ENCODE measurements at regions not wholly inside any gene's neighbourhood (a gene's known extent, or its start where the extent isn't known, plus 50 kb on each side); places are given as distances from the start of the nearest gene placed in this dataset.

DNA sequence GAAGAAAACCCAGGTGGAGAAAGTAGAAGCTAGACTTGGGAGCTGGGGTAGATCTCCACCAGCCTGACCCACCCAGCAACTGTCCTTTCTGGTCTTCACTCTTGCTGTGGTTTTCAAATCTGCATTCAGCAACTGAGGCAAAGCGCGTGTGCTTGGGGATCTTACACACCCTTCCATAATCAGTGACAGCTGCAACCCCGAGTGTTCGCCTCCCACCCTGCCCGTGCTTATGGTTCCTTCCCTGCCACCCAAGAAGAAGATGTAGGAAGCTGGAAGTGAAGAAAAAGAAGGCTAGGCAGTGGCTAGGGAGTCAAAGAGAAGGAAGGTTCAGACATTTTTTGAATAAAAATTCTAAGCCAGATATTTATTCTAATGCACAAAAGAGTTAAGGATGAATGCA is 162.6 kb upstream of the CCND2 start:
- H3K4me1 ChIP-seq, result no peaks in the 10 kb centered on the region
- DNase-seq (ENCODE audit: low read depth in 1 of 2, low spot score in 1 of 2) (no peak), FAIRE-seq (no peak), ATAC-seq (no peak)
- ChIA-PET CTCF (interaction anchor here (0.7 to 0.9 kb wide), 2 partner anchors 15 to 21 kb away, joined by 3 read pairs; no protein-coding TSS in a partner anchor), POLR2A (no interaction called here)
- 51% methylated on average over 5 of the region's 5 CpGs for WGBS (ENCODE audit: missing lambda C conversion rate)
- TF ChIP-seq FOXS1 (CRISPR knock-in tag; IDR thresholded peaks at IDR 0.05), result no peak
- no peak for TF ChIP-seq RCOR1 (IDR thresholded peaks at IDR 0.05; ENCODE audit: low read depth, low read length)
- no peak for TF ChIP-seq HOXB13 (CRISPR knock-in tag; IDR thresholded peaks at IDR 0.05; ENCODE audit: low read depth)
- TF ChIP-seq ZNF302 (CRISPR knock-in tag; IDR thresholded peaks at IDR 0.05), result no peak
- TF ChIP-seq CHD2 (IDR thresholded peaks at IDR 0.05; ENCODE audit: low read length, partially characterized antibody), result no peak
- no peak for TF ChIP-seq TP53 (CRISPR knock-in tag; IDR thresholded peaks at IDR 0.05)
- no peak for TF ChIP-seq EHF (CRISPR knock-in tag; IDR thresholded peaks at IDR 0.05)
- TF ChIP-seq BCL3 (IDR thresholded peaks at IDR 0.05), result no peak
- TF ChIP-seq, protein P1, sequence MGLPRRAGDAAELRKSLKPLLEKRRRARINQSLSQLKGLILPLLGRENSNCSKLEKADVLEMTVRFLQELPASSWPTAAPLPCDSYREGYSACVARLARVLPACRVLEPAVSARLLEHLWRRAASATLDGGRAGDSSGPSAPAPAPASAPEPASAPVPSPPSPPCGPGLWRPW (IDR thresholded peaks at IDR 0.05), result no peak
- TF ChIP-seq TFCP2L1 (CRISPR knock-in tag; IDR thresholded peaks at IDR 0.05), result no peak
- no peak for TF ChIP-seq EHMT2 (IDR thresholded peaks at IDR 0.05; ENCODE audit: low read depth)
- no peak for TF ChIP-seq JUN (IDR thresholded peaks at IDR 0.05)
- no peaks in the 10 kb centered on the region for H3K9me3 ChIP-seq
- H3K4me2 ChIP-seq, result no peak overlapping the region
- no peak overlapping the region for H3K4me3 ChIP-seq
- H3K27ac ChIP-seq, result no peak overlapping the region

DNA sequence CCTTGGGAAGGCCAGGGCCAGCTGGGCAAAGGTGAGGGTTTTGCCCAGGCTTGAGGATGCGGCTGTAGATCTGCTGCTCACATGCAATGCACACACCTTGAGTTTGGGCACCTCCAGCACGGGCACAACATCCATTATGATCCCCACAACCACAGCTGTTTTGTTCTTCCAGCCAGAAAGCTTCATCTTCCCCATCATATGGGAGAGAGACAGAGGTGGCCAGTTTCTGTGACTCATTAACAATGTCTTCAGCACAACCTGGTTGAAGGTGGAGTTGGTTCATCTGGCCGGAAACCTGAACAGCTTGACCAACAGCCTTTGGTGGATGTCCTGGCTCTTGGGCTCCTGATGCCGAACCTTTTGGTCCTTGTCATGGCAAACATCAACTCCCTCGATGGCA is 163.7 kb upstream of the CCND2 start:
- no peak overlapping the region for H3K4me2 ChIP-seq
- TF ChIP-seq CHD2 (IDR thresholded peaks at IDR 0.05; ENCODE audit: low read length, partially characterized antibody) (no peak), FOXS1 (CRISPR knock-in tag; IDR thresholded peaks at IDR 0.05) (no peak), HOXB13 (CRISPR knock-in tag; IDR thresholded peaks at IDR 0.05; ENCODE audit: low read depth) (no peak), E2F6 (IDR thresholded peaks at IDR 0.05; ENCODE audit: borderline replicate concordance, low read depth) (no peak), ZSCAN20 (CRISPR knock-in tag; IDR thresholded peaks at IDR 0.05) (no peak), ZFP36 (IDR thresholded peaks at IDR 0.05; ENCODE audit: borderline replicate concordance, partially characterized antibody) (no peak), HDAC2 (IDR thresholded peaks at IDR 0.05) (no peak), KDM1A (IDR thresholded peaks at IDR 0.05; ENCODE audit: low read depth) (no peak), RCOR1 (IDR thresholded peaks at IDR 0.05; ENCODE audit: low read depth, low read length) (no peak), CBX2 (IDR thresholded peaks at IDR 0.05; ENCODE audit: borderline replicate concordance, low read depth) (no peak), PBX3 (IDR thresholded peaks at IDR 0.05) (no peak), RAD21 (conservative IDR thresholded peaks at IDR 0.05 in 1 of 2, IDR thresholded peaks at IDR 0.05 in 1 of 2) (no peak), BHLHE40 (IDR thresholded peaks at IDR 0.05; ENCODE audit: low read depth, low read length) (no peak), POLR2A (IDR thresholded peaks at IDR 0.05; ENCODE audit: low read length) (no peak), TFCP2L1 (CRISPR knock-in tag; IDR thresholded peaks at IDR 0.05) (no peak), CBX8 (IDR thresholded peaks at IDR 0.05) (no peak), RFX5 (IDR thresholded peaks at IDR 0.05) (no peak)
- H3K9me3 ChIP-seq, result no peaks in the 10 kb centered on the region
- DNase-seq (ENCODE audit: low read depth in 1 of 2, low spot score in 1 of 2) (no peak), ATAC-seq (no peak; a peak in 1 of 6 replicates), FAIRE-seq (no peak)
- POLR2A ChIA-PET, result no interaction called here
- H3K27ac ChIP-seq, result no peak overlapping the region
- WGBS (ENCODE audit: missing lambda C conversion rate), result 3% methylated on average over 5 of the region's 5 CpGs
- CTCF ChIA-PET, result interaction anchor here (0.9 kb wide), 1 partner anchor 14 kb away, joined by 3 read pairs; no protein-coding TSS in a partner anchor
- H3K4me1 ChIP-seq, result no peaks in the 10 kb centered on the region
- H3K4me3 ChIP-seq, result no peak overlapping the region
